HG02884 (cell line): ENCODE measurements at regions not wholly inside any gene's neighbourhood (a gene's known extent, or its start where the extent isn't known, plus 50 kb on each side); places are given as distances from the start of the nearest gene placed in this dataset.
"Not testable (repeated sequence)": the region's sequence is repeated elsewhere in the genome, so short reads cannot be mapped to it uniquely, and the experiment has no call there.

Experiments
- ATAC-seq: cut with Tn5 transposase; IDR thresholded peaks from one replicate; pipeline ENCODE4 v1.9.1; 2021; ENCODE audit warnings: mild to moderate bottlenecking, moderate library complexity; ENCODE audit not compliant: unreplicated experiment

DNA sequence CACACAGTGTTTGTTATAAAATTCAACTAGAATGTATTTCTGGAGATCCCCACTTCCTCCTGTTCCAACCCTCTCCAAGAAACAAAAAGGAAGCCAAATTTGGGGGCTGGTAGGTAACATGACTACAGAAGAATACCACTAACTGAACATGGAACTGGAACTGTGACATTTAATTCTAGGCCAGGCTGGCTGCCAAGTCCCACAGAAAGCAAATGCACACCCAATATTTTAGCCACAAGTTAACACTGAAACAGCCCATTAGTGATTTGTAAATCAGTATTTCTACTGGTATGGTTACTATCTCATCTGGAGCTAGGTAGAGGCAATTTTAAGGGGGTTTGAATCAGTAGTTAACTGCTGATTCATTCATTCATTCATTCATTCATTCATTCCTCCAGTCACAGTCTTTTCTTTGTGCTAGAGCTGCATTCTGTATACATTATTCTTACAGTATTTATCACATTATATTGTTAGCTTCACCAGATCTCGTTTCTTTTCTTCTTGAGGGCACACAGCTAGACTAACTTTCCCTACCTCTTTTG, 131.7 kb upstream of the GDNF start:
- no peak for ATAC-seq

DNA sequence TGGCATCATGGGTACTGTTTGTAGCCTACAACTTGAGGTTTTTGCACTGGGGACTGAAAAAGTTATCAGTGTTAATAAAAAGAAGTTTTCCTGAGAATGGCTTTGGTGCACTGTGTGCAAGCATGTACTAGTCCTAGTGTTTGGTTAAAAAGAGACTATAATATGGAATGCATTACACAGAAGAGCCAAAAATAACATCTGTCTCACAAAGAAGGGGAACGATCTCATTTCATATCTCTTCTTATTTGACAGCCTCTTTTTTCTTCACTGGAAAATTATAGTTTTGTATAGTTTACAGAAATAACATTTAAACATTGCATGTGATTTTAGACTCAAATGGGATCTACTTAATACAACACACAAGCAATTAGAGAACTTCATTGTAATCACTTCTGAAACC, 127.0 kb upstream of the GDNF start:
- no peak for ATAC-seq

DNA sequence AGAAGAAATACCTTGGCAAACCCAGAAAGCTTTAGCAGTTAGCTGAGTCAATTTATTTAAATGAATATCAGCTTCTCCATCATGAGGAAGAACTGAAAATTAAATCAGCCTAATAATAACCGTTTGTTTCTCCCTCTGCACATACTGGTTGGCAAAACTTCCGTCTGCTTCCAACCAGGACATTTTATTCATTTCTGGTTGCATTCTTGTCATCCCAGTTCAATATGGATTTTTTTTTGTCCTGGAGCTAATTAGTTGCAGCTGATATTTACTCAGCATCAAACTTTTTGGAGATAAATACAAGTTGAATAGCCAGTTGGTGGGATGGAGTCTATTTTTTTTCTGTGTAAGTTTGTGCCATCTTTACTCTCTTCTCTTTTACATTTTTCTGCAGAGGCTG, 126.5 kb upstream of the GDNF start:
- no peak for ATAC-seq

DNA sequence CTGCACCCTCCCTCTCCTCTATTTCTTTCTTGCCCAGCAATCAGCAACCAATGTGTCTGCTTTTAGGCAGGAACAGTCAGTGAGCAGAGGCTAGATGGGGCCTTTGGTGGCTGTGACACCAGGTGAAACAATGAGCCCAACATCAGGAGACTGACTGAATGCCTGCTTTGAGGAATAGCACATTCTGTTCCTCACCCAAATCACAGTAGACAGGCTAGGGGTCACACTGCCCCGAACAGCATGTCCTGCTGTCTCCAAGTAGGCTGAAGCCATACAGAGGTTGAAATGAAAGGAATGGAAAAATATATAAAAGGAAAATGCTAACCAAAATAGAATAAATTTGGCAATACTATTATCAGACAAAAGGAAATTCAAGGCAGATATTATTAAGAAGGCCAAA, 122.5 kb upstream of the GDNF start:
- no peak for ATAC-seq

DNA sequence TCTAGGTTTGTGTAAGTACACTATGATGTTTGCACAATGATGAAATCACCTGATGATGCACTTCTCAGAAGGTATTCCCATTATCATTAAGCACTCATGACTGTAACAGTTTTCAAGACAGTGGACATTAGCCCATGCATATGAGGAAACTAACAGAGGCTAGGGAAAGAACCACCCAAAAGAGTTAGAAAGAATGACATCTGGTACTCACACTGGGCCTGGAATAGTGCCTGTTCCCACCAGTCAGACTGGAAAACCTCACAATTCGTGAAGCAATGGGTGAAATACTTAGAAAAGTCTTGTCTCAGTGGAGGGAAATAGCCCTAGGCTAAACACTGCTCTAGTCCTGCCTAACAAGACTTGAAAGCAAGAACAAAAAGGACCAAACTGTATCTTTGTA, 117.4 kb upstream of the GDNF start:
- ATAC-seq, result no peak

DNA sequence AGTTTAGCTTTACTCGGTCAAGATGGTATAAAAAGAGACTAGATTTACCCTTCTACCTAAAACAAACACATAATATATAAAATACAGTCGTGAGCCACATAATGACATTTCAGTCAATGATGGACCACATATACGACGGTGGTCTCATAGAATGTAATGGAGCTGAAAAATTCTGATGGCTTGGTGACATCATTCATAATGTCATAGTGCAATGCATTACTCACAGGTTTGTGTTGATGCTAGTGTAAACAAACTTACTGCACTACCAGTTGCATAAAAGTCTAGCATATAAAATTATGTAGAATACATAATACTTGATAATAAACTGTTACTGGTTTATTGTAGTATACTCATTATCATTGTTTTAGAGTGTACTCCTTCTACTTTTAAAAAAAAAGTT, 115.9 kb upstream of the GDNF start:
- no peak for ATAC-seq

DNA sequence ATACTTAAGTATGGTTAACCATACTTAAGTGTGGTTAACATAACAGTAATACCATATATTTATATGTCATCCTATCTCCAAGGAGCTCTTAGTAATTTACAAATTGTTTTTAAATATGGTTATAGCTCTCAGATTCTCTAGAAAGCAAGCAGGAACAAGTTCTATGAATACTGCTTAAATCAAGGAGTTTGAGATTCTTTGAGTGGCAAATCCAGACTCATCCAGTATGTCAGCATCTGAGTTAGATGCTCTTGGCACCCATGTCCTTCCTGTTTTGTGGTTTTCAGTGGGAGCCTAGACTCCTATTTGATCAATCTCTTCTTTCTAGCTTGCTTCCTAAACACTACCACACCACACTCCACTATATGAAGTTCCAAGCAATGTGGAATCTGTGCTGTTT, 114.7 kb upstream of the GDNF start:
- no peak for ATAC-seq

DNA sequence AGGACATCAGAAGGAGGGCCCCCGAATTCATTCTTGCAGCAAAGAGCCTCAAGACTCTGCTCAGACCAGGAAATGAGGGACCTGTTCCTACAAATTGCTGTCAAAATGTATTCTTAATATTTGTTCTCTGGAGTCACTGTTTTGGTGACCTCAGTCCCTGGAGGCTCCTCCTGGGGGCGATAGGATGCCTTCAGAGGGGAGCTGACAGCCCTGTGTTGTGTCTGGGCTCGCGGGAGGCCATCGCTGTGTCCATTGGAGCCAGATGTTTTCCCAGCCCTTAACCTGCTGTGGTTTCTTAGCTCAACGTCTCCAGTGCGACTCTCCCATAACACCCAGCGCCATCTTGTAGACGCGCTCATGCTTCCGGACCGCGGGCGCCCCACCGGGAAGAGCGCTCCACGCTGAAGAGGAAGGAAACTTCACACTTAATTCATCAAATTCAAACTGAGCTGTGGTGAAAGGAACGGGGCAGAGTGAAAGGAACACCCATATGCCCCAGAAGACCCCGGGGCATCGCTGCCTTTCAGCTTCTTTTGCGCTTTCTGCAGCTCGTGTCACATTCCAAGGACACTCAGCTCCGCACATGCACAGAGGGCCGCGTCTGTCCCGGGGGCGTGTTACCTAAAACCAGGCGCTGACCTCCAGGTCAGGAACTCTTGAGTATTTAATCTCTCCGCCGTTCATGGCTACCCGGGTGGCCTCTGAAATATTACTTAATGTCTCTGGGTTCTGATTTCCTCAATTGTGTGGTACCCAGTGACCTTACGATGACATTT, 112.3 kb upstream of the GDNF start:
- ATAC-seq, result no peak

DNA sequence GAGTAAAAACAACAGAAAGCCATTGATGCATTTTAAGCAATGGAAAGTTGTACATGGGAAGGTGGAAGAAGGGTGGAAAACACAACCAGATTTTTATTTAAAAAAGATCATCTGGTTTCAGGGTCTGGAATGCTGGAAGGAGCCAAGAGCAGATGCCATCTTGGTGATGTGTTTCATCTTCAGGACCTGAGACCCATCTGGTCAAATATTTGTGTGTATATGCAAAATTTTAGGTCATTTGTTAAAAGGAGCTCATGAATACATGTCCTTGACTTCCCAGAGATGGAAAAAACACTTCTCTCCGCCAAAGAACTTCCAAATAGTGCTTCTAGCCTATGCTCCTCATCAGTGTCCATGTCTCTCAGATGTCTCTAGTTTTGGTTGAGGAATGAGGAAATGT, 110.6 kb upstream of the GDNF start:
- no peak for ATAC-seq

DNA sequence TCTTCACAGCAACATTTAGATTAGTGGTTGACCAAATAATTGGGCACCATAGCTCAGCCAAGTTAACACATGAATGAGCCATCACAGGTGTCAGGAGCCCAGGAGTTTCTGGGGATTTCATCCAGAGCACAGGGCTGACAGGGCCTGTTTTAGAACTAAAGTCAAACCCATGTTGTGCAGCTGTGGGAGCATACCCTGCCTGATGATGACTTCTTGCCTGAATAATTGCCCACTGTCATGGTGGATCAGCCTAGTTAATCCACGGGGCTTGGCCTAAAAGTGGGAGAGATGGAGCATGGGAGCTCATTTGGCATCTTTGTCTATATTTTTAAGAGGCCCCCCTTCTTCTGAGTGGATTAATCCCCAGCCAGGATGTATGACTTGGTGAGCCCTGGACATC, 105.6 kb upstream of the GDNF start:
- ATAC-seq, result no peak

DNA sequence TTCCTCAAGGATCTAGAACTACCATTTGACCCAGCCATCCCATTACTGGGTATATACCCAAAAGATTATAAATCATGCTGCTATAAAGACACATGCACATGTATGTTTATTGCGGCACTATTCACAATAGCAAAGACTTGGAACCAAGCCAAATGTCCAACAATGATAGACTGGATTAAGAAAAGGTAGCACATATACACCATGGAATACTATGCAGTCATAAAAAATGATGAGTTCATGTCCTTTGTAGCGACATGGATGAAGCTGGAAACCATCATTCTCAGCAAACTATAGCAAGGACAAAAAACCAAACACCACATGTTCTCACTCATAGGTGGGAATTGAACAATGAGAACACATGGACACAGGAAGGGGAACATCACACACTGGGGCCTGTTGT, 103.3 kb upstream of the GDNF start:
- ATAC-seq, result not testable (repeated sequence)

DNA sequence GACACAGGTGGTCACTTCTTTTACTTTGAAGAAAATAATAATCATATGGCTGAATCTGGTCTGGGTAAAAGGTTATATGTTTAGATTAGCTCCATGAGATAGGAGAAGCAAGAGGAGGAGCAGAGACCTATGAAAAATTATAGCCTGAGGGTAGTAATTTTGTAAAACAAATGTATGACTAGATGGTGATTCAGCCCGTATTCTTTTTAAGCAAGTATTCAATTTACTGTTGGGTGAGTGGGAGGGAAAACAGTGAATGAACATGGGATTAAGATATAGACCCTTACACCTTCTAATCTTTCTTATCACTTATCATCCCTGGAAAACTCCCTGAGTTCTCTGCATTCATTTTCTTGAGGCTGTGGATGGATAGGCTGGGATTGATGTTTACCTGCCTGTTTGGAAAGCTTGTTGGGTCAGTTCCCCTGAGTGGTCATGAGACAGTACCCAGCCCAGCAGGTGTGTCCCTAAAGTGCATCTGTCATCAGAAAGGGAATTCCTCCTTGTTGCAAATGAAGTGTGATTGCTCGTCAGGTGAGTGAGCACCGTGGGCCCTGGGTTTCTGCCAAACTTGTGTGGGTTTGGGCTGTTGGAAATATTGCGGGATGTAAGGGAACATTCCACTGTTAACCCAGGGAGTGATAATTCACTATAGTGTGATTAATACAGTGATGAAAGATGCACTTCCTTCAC, 101.2 kb upstream of the GDNF start:
- no peak for ATAC-seq

DNA sequence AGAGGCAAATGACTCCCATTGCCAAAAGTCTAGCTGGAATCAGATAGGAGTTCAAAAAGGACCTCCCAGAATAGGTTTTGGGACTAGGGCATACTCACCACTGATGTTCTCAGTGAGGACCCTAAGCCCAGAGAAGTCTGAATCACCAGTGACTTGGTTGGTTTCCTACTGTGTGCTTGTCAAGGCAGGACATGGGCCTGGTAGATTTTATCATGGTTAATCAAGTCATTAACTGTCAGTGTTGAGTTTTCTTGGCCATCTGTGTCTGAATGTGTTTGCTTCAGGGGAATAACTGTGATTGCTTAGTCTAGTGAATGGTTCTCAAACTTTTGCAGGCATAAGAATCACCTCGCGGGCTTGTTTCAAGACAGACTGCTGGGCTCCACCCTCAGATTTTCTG, 99.0 kb upstream of the GDNF start:
- ATAC-seq, result no peak

DNA sequence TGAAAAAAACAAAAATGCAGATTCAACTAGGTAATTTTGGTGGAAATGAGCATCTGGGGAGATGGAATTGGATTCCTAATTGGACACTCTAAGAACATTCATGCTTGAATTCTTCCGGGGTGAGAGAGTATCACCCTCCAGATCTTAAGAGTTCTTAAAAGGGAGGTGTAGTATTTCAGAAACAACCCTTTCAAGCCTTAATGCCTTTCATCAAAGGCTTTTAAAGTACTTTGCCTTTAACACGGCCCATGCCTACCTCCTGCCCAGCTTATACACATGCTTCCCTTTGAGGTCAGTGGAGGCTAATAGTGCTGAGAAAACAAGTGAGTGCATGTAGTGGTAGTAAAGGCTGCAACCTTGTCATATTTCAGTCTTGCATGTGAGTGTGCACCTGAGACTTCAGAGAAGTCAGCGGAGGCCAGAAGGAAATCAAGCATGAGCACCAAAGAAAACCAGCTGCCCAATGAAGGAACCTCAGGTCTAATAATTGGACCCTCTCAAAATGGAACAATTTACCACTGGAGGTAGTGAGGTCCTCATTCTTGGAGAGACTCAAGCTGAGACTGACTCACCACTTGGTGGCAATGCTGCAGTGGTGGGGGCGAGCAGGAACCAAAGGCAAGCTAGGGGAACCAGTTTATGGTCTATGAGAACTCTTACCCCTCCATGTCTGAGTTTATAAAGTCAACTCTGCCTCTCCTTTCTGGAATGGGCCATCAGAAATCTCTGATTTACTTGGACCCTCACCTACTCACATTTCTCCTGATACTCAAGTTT, 98.4 kb upstream of the GDNF start:
- no peak for ATAC-seq

DNA sequence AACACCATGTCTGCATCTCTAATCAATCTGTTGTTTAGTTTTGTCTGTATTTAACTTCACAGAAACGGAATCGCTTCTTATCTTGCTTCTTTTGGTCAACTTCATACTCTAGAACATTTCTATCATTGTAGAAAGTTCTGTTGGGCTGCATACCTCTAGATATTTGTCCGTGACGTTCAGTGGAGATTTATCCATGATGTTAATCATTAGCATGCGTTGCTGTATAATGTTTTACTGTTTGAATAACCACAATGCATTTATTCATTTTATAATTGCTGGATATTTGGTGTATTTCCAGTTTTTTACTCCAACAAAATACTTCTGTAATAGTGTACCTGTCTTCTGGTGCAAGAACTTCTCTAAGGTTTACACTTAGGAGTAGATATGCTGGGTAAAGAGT, 96.2 kb upstream of the GDNF start:
- no peak for ATAC-seq

DNA sequence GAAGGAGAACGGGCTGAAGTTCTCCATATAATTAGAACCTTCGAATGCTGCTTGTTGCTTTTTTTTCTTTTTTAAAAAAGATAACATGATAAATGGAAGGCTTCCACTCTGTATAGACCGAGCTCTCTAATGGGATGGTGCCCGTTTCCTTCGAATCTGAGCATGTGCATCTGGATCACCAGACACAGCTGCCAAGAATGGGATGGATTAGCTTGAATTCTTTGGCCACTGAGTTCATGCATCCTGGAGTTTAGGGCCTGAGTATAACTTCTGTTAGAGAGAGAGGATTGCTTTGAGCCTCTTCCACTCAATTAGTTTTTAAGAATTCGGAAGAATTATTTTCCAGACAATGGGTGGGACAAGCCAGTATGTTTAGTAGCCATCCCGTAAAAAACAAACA, 93.7 kb upstream of the GDNF start:
- no peak for ATAC-seq

DNA sequence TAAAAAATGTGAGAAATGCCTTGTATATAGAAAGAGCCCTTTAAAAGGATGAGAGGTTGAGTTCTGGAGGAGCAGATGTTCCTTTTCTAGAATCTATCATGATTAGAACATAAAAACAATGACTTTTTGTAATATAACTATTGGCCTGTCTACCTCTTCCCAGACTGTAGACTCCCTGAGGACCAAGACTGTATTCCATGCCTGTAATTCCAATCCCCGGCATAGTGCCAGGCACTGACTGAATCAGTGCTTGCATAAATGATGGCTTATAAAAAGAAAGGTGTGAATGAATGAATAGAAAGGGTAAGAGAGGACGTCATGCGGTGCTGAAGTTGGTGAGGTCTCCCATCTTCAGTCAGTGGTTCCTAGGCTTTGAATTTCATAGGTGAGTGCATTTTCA, 92.6 kb upstream of the GDNF start:
- no peak for ATAC-seq

DNA sequence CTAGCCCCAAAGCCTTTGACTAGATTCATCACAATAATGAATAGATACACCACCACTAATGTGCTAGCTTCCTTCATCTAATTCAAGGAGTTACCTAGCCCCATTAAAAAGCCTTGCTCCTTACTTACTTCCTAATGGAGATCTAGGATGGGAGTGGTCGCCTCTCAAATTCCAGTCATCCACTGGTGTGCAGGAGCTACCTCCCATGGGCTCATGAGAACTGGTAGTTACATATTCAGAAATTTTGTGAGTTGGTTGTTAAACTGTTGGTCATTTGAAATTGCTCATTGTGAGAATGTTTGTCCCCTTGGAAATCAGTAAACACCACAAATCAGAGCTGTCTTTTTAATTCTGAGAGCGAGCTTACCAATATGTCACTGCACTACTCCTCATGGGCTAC, 91.7 kb upstream of the GDNF start:
- no peak for ATAC-seq

DNA sequence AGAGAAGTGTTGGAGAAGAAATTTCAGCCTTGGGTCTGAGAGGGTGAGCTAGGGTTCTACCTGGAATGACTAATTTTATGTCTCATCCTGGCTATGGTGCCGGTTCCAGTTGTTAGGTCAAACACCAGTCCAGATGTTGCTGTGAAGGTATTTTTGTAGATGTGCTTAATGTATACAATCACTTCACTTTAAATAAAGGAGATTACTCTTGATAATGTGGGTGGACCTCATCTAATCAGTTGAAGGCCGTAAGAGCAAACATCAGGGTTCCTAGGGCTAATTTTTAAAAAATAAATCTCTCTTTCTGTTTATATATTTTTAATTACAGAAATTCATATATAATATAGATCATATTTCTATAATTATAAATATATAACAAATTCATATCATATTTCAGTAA, 90.5 kb upstream of the GDNF start:
- ATAC-seq, result no peak

DNA sequence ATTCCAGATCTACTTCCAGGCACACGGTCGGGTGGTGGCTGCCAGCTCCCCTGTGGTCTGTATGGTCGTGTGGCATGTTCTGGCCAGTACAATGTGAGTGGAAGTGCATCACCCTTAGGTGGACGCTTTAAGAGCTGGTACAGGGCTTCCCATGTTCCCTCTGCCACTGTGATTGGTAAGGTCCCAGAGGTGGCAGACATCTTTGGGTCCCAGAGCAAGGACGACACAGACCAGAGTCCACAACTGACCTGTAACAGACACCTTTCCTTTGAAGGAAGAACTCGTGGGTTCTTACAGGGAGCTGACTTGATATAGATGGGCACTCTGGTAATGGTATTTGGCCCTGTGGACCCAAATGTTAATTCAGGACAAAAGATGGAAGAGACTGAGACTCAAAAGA, 90.0 kb upstream of the GDNF start:
- ATAC-seq, result no peak

DNA sequence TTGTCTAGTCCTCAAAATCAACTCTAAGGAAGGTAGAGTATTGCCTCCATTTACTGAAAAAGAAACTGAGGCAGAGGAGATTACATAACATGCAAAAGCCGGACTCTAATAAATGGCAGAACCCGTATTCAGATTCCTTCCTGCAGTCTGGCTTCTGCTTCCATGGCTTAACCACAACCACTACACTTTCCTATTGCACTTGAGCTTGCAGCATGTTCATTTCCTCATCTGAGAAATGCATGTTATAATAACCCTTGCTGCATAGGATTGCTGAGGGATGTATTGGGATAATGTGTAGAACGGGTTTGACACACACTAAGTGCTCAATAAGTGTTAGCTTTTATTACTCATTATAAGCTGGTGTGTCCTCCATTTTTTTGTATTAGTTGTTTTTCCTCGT, 87.9 kb upstream of the GDNF start:
- ATAC-seq, result not testable (repeated sequence)

DNA sequence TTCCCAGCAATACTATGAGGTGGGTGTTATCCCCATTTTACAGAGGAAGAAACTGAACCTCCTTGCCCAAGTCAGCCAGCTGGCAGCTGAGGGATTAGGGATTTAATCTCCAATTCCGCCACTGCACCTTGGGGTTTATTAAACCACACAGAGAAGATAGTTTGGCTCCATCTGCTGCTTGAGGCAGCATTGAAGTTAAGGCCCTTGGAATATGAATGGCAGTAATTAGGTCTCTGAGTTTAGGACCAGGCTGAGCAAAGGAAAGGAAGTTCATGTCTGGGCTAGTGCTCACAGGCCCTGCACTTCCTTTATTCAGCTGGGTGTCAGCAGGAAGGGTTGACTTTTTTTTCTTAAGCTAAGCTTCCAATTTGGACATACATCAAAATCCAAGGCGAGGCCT, 86.9 kb upstream of the GDNF start:
- ATAC-seq, result no peak
